Anterior cingulate cortex (tissue), 58 donors: ENCODE measurements at regions not wholly inside any gene's neighbourhood (a gene's known extent, or its start where the extent isn't known, plus 50 kb on each side); places are given as distances from the start of the nearest gene placed in this dataset.

Experiments used
- DNase-seq, 58 donors: peaks; one replicate each; lab custom pipeline; 2025; lab: John Stamatoyannopoulos, UW

DNA sequence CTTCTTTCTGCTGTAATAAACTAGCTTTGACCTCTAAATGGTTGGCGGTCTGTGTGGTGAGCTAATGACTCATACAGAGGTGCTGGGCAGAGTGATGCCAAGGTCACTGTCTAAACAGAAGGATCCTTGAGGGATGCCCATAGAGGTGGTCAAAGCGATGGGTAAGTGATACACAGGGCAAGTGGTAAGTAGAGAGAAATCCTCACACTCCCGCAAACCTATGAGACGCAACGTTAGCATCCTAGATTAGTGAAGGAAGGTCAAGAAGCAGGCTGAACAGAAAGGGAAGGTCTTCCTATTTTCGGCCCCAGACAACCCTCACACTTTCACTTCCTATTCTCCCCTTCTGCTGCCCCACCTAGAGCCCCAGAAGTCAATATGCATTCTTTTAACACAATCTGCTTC lies 65.6 kb upstream of the SESN3 start:
- no peak for DNase-seq

DNA sequence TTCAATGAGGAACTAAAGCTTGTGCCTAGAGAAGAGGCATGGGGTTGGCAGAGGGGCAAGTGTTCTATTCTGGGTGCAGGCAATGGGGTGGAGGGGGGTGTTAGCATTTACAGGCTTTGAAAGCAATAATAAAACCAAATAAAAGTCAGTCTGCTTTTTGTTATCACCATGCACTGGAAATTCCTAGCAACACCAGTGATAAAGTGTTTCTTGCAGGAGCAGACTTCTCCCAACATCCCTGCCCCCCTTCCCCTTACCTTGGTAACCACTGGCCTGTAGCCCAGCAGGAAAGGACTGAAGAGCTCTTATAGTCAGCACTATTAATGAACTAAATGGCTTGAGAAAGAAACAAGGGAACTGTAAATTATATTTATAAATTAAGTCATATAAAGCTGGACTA lies 65.2 kb upstream of the SESN3 start:
- DNase-seq = no peak

- no peak for DNase-seq
Observed at GRCh38 chr11:95295382-95296149, 64.6 kb upstream of the SESN3 start.

GRCh38 chr11:95294701-95295100 lies 63.7 kb upstream of the SESN3 start:
- no peak for DNase-seq

DNA sequence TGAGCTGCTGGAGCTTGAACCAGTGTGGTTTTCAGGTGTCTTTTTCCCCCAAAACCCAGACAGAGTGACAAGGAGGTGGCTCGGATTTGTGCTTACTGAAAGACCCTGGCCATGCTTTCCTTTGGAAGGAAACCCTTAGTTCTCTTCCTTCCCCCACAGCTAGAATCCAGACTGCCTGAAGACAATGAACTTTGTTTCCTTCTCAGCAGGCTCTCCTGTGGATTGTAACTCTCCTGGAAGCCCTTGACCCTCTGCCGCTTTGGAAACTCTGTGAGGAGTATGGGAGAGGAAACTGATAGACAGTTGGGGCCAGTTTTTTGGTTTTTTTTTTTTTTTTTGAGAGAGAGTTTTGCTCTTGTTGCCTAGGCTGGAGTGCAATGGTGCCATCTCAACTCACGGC lies 62.1 kb upstream of the SESN3 start:
- no peak for DNase-seq

DNA sequence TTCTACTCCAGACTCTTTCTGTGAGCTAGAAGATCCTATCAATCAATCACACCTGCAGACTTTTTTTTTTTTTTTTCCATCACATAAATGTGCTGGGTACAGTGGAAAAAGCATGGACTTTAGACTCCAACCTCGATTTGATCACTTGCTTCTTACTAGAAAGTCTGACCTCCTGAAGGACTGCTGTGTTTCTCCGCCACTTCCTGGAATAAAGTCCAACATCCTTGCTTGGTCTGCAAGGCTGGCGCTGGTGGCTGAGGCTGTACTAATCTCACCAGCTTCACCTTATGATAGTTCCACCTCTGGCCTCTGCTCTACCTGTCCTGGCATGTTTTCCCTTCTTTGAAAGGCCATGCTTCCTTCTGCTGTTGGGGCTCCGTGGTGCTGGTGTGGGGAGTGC lies 60.9 kb upstream of the SESN3 start:
- DNase-seq = no peak

DNA sequence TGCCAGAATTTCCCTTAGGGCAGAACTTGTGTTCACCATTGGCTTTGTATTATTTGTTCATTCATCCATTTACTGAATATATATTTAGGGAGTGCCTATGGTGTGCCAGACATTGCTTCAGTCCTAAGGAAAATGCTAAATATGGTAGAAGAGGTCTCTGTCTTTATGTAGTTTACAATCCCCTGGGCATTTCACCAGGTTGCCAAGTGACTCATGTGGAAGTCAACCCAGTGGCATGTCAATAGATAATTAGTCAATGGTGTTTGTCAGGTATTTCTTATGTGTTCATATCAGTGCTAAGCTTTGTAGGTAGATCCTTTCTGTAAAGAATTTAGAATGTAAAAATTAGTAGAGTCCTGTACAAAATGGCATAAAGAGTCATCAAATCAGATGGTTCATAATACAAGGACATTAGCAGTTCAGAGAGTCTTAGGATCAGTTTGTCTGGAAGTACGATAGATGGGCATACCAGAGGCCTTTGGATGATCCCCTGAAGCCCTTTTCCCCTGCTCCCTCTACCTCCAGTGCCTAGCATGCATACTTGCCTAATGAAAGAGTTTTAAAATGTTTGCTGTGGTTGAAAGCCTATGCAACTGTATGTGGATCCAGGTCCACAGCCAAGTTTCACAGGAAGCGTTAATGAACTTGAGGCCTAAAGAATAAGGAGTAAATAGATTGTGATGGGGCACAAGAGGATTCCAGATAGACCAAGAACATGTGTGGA lies 58.5 kb upstream of the SESN3 start:
- DNase-seq = no peak

DNA sequence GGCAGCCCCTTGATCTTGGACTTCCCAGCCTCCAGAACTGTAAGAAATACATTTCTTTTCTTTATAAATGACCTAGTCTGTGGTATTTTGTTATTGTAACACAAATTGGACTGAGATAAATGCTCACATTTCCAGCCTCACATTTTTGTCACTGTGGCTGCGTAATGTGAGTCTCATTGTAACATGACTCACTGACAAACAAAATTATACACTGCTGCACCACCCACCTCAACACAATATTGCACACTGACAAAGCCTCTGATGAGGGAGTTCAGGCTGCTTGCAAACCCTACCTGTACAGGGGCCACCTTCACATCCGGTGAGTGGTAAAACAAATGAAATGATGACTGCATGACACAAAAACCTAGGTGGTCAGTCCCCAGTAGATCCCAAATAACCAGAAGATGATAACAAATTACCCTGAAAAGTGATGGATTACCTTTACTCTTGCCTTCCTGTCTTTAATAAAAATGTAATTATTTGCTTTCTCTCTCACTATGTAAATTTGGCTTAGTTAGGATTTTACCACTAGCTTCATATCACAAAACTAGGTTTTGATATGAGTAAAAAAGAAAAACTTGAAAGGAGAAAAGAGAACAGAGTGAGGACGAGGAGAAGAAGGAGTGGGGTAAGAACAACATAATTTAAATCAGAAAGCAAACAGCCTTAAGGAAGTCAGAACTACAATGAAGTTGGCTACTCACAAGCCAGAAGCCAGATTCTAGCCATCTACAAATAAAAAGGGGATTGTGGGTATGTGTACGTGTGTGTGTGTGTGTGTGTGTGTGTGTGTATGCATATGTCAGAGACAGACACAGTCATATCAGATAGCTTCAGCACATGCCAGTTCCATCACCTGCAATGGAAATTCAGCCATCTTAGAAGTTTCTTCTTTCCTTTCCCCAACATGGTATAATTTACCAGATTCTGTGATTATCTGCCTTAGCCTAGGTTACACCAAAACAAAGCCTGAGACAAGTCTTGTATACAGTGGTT lies 53.4 kb upstream of the SESN3 start:
- no peak for DNase-seq

GRCh38 chr11:95283650-95284049 lies 52.6 kb upstream of the SESN3 start:
- no peak for DNase-seq

DNA sequence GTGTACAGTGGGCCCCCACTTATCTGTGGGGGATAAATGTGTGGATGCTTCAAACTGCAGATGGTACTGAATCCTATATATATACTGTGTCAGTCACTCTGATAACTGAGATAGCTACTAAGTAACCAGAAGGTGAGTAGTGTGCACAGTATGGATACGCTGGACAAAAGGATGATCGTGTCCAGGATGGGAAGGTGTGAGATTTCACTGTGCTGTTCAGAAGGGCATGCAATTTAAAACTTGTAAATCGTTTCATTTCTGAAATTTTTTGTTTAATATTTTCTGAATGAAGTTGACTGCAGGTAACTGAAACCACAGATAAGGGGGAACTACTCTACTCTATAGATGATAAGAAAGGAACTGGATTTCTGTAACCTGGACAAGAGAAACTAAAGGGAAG lies 52.1 kb upstream of the SESN3 start:
- DNase-seq = no peak

DNA sequence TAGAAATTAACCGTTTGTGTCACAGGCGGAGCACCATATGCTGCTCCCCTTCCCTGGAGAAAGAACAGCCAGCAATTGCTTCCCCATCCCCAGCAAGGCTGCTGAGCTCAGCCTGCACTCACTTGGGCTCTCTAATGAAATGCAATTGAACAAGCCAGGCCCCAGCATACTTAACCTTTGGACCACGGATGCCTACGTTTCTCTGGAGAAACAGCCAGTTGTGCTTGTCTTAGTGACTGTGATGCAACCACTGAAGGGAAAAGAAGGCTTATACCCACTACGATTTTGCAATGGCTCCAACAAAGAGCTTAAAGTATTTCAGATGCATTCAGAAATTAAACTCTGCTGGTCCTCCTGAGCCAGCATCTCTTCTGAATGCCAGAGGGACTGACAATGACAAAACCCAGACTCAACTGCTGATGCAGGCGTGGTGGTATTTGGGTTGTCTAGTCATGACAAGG lies 51.3 kb upstream of the SESN3 start:
- DNase-seq = peak in 1 of 58 donors; percentile 18
